Muscle layer of colon (tissue), 2 donors: ENCODE measurements at regions not wholly inside any gene's neighbourhood (a gene's known extent, or its start where the extent isn't known, plus 50 kb on each side); places are given as distances from the start of the nearest gene placed in this dataset.
"Not testable (repeated sequence)": the region's sequence is repeated elsewhere in the genome, so short reads cannot be mapped to it uniquely, and the experiment has no call there.

Source experiments
- H3K27ac ChIP-seq: one replicate; pipeline ENCODE4 v1.7.0; 2013; ENCODE audit warnings: low read depth, mild to moderate bottlenecking, low read length, moderate library complexity
- H3K27me3 ChIP-seq, 2 donors: one replicate each; pipeline ENCODE4 v1.7.0; 2013; ENCODE audit warnings: low read length in 2 of 2, mild to moderate bottlenecking in 2 of 2; ENCODE audit not compliant: insufficient read depth in 2 of 2, control insufficient read depth in 1 of 2
- H3K36me3 ChIP-seq: one replicate; pipeline ENCODE4 v1.7.0; 2013; ENCODE audit warnings: mild to moderate bottlenecking, low read length; ENCODE audit not compliant: insufficient read depth
- H3K4me1 ChIP-seq: one replicate; pipeline ENCODE4 v1.7.0; 2013; ENCODE audit warnings: mild to moderate bottlenecking, low read length; ENCODE audit not compliant: insufficient read depth
- H3K4me3 ChIP-seq, 2 donors: one replicate each; pipeline ENCODE4 v1.7.0; 2013; ENCODE audit warnings: low read length in 2 of 2, low read depth in 1 of 2, mild to moderate bottlenecking in 1 of 2, moderate library complexity in 1 of 2
- H3K9ac ChIP-seq: one replicate; pipeline ENCODE4 v1.7.0; 2013; ENCODE audit warnings: low read length
- H3K9me3 ChIP-seq: one replicate; pipeline ENCODE4 v1.7.0; 2013; ENCODE audit warnings: mild to moderate bottlenecking, low read length
- donor health status: abdominal sarcoma.
- donor health status: Adenocarcinoma of cecum.

DNA sequence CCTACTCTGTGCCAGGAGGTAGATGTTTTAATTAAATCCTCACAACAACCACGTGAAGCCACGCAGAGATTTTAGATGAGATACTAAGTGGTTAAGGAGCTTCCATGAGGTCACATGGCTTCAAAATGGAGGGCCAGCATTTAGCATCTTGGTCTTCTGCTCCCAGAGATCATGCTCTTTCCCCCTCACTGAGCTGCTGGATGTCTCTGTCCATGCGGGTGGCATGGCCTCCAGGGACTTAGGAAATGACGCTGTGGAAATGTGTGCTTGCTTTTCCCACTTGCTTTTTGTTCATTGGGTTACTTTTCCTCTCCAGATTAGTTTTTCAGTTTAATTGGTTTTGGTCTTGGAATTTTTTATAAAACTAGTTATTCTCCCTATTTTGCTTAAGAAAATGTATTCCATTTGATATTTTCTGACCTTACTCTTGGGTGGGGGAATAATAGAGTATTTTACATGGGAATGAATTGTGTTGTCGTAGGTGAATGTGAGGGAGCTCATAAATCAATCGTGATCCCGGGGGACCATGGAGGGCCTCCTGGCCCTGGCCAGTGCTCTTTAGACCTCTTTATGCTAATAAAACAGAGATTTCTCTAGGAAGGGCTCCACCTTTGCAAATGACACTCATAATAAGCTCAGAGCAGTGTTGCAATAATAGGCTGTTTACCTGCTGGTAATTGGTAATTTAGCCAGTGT is 376.0 kb upstream of the ONECUT1 start:
- no peak overlapping the region for H3K4me3 ChIP-seq
- no peak overlapping the region for H3K27ac ChIP-seq
- no peaks in the 10 kb centered on the region for H3K36me3 ChIP-seq
- no peak overlapping the region for H3K9ac ChIP-seq
- no peaks in the 10 kb centered on the region for H3K27me3 ChIP-seq
- no peaks in the 10 kb centered on the region for H3K4me1 ChIP-seq
- H3K9me3 ChIP-seq: no peaks in the 10 kb centered on the region

DNA sequence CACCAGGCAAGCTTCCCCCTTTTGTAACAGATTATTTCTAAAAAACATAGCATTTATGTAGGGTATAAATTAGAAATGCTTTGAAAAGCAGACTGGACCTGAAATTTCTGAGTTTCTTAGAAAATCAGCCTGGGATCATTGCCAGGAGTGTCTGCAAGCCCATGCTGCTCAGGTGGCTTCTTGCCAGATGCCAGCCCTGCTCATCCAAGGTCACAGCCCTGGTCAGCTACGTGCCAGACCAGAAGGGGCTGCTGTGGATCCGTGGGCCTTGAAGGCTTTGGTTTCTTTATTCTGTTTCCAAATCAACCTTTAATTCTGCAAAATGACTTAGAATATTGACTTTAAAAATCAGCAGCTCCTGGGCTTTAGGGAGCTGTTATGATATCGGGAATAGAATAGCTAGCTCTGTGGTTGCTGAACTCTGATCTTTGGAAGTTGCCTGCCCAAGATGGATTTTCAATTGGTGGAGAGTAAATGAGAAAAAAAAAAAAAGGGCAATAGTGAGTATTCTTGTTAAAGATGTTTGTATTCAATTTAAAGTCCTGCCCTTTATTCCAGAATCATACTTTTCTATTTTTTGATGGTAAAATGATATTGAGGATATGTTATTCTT is 370.1 kb upstream of the ONECUT1 start:
- Histone ChIP-seq H3K27ac (no peak overlapping the region), H3K27me3 (no peaks in the 10 kb centered on the region), H3K4me1 (no peaks in the 10 kb centered on the region), H3K36me3 (no peaks in the 10 kb centered on the region), H3K9me3 (no peaks in the 10 kb centered on the region), H3K4me3 (no peak overlapping the region), H3K9ac (no peak overlapping the region)

DNA sequence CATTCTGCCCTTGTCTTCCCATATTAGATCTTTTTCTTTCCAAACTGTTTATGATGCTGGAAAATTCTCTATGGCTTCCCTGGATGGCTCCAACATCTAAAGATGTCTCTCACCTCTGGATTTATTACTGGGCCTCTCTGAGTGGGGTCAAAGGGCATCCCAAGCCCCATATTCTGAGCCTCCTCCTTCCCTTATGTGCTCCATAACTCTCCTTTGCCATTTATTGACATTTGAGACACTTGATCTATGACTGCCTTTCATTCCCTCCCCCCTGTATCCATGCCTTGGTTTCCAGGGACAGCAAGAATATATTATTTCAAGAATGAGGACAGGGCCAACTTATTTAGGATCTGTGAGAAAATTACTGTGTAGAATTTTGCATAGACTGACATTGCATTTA is 369.3 kb upstream of the ONECUT1 start:
- no peaks in the 10 kb centered on the region for H3K36me3 ChIP-seq
- no peak overlapping the region for H3K9ac ChIP-seq
- no peak overlapping the region for H3K27ac ChIP-seq
- H3K27me3 ChIP-seq: no peaks in the 10 kb centered on the region
- no peaks in the 10 kb centered on the region for H3K4me1 ChIP-seq
- H3K4me3 ChIP-seq: no peak overlapping the region
- H3K9me3 ChIP-seq: no peaks in the 10 kb centered on the region

DNA sequence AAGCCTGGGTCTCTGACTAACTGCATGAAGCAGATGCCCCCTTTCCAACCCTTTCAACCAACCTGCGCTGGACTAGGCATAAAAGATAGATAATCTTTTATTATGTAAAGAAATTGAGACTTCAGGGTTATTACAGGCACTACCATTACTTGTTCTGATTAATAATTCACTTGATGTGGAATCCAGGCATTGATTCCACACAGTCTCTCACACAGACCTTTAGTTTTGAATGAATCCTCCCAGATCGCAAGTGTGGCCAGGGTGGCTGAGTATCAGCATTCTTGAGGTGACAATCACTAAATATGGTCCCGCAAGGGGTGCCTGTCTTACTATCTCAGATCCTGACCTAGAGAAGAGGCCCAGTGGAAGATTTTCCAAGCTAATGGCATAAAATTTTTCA is 368.9 kb upstream of the ONECUT1 start:
- no peaks in the 10 kb centered on the region for H3K27me3 ChIP-seq
- no peaks in the 10 kb centered on the region for H3K36me3 ChIP-seq
- H3K9ac ChIP-seq: no peak overlapping the region
- H3K4me1 ChIP-seq: no peaks in the 10 kb centered on the region
- H3K4me3 ChIP-seq: no peak overlapping the region
- no peaks in the 10 kb centered on the region for H3K9me3 ChIP-seq
- no peak overlapping the region for H3K27ac ChIP-seq

DNA sequence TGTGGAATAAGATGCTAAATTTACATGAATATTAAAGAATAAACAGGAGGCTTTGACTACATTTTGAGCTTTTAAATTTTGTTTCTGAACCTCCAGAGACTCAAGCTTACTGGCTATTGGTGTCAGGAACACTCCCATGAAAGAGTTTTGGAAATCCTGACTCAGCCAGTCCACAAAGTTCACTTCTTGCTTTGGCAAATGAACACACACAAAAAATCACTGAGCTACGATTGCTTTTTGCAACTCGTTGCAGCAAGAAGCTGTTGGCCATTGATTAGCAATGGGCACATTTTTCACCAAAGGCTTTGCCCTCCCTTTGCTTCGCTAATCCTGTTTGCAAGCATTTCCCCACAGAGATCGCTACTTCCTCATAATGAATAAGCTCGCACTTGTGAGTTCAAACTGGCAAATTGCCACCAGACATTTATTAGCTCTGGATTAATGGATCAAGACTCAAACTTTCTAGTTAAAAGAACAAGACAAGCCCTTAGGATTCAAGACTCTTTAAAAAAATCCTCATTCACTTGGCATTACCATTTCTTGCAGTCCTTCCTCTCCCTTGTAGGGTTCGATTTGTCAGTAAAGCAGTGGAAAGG is 343.2 kb upstream of the ONECUT1 start:
- H3K4me3 ChIP-seq: no peak overlapping the region
- no peak overlapping the region for H3K27ac ChIP-seq
- H3K36me3 ChIP-seq: no peaks in the 10 kb centered on the region
- no peak overlapping the region for H3K9ac ChIP-seq
- no peaks in the 10 kb centered on the region for H3K9me3 ChIP-seq
- H3K4me1 ChIP-seq: no peaks in the 10 kb centered on the region
- no peaks in the 10 kb centered on the region for H3K27me3 ChIP-seq

DNA sequence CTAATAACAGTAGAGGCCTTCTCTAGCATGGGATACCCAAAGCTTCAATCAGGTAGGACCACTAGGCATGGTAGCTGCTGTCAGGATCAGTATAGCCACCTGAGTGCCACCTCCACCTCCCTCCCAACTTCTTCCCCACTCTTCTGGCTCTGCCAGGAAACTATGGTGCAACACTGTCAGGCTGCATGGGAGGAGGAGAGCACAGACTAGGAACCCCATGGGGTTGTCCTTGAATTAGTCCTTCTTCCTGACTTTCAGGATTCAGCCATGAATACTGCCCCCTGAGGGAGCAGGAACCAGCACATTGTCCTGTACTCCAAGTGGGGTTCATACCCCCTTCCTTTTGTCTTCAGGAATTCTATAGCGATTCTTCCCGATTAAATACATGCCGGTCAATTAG is 340.8 kb upstream of the ONECUT1 start:
- no peaks in the 10 kb centered on the region for H3K27me3 ChIP-seq
- no peaks in the 10 kb centered on the region for H3K4me1 ChIP-seq
- no peaks in the 10 kb centered on the region for H3K9me3 ChIP-seq
- H3K9ac ChIP-seq: no peak overlapping the region
- H3K27ac ChIP-seq: no peak overlapping the region
- no peak overlapping the region for H3K4me3 ChIP-seq
- H3K36me3 ChIP-seq: no peaks in the 10 kb centered on the region

DNA sequence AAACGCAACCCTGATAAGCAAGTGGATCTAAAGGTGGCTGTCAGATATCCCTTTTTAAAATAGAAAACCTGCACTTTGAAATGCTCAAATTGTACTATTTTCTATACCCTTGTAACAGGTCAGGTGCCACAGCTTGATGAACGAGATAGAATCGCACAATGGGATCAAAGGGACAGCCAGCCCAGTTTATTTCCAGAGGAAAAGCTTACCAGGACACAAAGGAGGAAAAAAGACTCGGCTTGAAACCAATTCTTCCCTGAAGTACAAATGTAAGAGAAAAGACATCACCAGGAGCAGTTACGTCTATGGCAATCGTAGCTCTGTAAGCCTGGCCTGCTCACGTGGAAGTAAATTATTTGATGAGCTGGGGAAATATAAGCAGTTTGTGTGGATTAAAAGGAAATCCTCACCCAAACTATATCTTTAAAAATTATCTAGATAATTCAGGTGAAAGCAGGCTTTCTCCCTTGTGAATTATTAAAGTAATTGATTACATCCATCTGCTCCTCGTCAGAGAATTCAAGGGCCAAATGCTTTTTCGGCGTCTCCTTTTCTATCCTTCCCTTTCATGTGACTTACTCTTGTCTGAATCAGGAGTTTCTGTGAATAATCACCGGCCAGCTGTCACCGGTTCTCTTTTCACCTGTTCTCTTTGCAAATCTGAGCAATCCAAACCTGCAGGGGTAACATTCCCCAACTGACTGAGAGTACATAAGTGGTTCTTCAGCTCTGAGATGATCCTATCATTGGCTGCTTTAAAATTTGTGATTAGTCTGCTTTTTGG is 339.2 kb upstream of the ONECUT1 start:
- H3K4me1 ChIP-seq: no peaks in the 10 kb centered on the region
- no peak overlapping the region for H3K27ac ChIP-seq
- H3K9ac ChIP-seq: no peak overlapping the region
- H3K27me3 ChIP-seq: no peaks in the 10 kb centered on the region
- no peaks in the 10 kb centered on the region for H3K9me3 ChIP-seq
- no peak overlapping the region for H3K4me3 ChIP-seq
- H3K36me3 ChIP-seq: no peaks in the 10 kb centered on the region

DNA sequence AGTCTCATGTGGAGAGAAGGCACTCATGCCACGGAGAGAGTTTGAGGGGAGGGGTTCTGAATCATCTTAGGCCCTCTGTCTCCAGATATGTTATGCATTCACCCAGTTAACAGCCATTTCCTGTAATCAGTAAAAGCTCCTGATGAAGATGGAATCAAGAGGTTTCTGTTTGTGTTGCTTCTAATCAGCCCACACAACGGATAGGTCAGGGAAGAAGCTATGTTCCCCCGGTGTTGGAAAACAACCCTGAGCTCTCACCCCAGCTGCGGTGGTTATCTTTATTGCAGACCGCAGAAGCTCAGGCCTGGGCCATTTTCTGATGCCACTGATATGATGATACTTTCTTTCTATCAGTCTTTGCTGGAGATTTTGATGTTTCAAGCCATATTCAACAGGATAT is 338.5 kb upstream of the ONECUT1 start:
- Histone ChIP-seq H3K9me3 (no peaks in the 10 kb centered on the region), H3K4me3 (no peak overlapping the region), H3K27me3 (no peaks in the 10 kb centered on the region), H3K9ac (no peak overlapping the region), H3K4me1 (no peaks in the 10 kb centered on the region), H3K36me3 (no peaks in the 10 kb centered on the region), H3K27ac (no peak overlapping the region)

DNA sequence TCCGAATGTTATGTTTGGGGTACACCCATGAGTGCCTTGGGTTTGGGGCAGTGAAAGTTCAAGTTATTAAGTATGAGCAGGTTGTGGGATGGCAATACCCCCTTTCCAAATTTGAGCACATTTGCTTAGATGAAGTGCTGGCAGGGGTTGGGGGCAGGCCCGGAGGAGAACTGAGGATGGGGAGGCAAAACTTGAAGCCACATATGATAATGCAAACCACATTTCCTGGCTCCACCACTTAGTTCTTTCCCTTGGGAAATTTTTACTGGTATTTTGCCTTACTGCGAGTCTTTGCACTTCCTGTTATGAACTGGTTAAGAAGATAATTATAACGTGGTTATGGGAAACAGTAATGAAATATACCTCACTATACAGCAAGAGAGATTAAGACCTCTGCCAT is 336.0 kb upstream of the ONECUT1 start:
- Histone ChIP-seq H3K4me1 (no peaks in the 10 kb centered on the region), H3K9me3 (no peaks in the 10 kb centered on the region), H3K9ac (no peak overlapping the region), H3K27ac (no peak overlapping the region), H3K27me3 (no peaks in the 10 kb centered on the region), H3K36me3 (no peaks in the 10 kb centered on the region), H3K4me3 (no peak overlapping the region)

DNA sequence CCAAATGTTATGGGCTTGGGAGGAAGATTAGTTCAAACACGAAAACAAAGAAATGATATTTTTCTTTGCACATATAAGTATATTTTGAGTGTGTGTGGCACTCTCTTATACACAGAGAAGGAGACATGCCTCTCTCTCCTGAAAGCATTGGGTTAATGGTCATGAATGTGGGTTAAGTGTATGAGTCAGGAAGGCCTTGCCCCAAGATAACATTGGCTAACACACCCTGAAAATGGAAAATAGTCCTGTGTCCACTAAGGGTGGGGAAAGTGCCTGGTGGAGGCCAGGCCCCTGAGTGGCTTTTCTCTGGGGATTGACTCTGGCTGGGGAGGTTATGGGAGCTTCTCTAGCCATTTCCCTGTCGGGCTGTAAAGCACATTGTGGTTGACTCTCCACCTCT is 332.7 kb upstream of the ONECUT1 start:
- Histone ChIP-seq H3K4me3 (no peak overlapping the region), H3K27me3 (no peaks in the 10 kb centered on the region), H3K36me3 (no peaks in the 10 kb centered on the region), H3K4me1 (no peaks in the 10 kb centered on the region), H3K9me3 (no peaks in the 10 kb centered on the region), H3K9ac (no peak overlapping the region), H3K27ac (no peak overlapping the region)

DNA sequence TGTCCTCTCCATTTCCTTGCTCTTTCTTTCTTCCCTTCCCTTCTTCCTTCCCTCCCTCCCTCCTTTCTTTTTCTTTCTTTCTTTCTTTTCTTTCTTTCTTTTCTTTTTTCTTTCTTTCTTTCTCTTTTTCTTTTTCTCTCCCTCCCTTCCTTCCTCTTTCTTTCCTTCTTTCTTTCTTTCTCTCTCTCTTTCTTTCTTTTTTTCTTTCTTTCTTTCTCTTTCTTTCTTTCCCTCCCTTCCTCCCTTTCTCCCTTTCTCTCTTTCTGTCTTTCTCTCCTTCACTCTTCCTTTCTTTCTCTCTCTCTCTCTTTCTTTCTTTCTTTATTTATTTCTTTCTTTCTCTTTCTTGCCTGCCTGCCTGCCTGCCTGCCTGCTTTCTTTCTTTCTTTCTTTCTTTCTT is 326.8 kb upstream of the ONECUT1 start:
- H3K9me3 ChIP-seq, H3K4me3 ChIP-seq, H3K36me3 ChIP-seq, H3K9ac ChIP-seq, H3K4me1 ChIP-seq, H3K27ac ChIP-seq, H3K27me3 ChIP-seq: not testable (repeated sequence)
